Lung microvascular endothelial cell (primary cell): ENCODE measurements at regions not wholly inside any gene's neighbourhood (a gene's known extent, or its start where the extent isn't known, plus 50 kb on each side); places are given as distances from the start of the nearest gene placed in this dataset.
A peak's percentile ranks its signal among the peaks of the same experiment; 100 is the strongest.

Source experiments
- DNase-seq, 2 donors: peaks; one replicate each; pipeline versions ENCODE4 v3.0.0 to v3.0.0-alpha.2; 2010; ENCODE audit warnings: low read depth in 2 of 2

- no peak for DNase-seq
These were observed 148.2 kb downstream of the TMEM30B start for GRCh38 chr14:61132894-61133293.

GRCh38 chr14:61132336-61132735 is 148.8 kb downstream of the TMEM30B start:
- no peak for DNase-seq

GRCh38 chr14:61130512-61131260 is 149.6 kb downstream of the SLC38A6 start:
- no peak for DNase-seq

GRCh38 chr14:61129168-61129745 is 148.2 kb downstream of the SLC38A6 start:
- no peak for DNase-seq

GRCh38 chr14:61128382-61129167 is 147.5 kb downstream of the SLC38A6 start:
- DNase-seq = peak in 1 of 2 donors; percentile 27

GRCh38 chr14:61126603-61127498 is 145.8 kb downstream of the SLC38A6 start:
- no peak for DNase-seq

GRCh38 chr14:61125867-61126572 is 145.0 kb downstream of the SLC38A6 start:
- DNase-seq = peak in 1 of 2 donors; percentile 86

GRCh38 chr14:61125041-61125866 is 144.2 kb downstream of the SLC38A6 start:
- no peak for DNase-seq

GRCh38 chr14:61122862-61123261 is 141.8 kb downstream of the SLC38A6 start:
- no peak for DNase-seq

GRCh38 chr14:61121355-61121787 is 140.3 kb downstream of the SLC38A6 start:
- DNase-seq = no peak

GRCh38 chr14:61120576-61120975 is 139.5 kb downstream of the SLC38A6 start:
- DNase-seq = peak in 1 of 2 donors; percentile 34

GRCh38 chr14:61119006-61119405 is 138.0 kb downstream of the SLC38A6 start:
- no peak for DNase-seq

- DNase-seq = no peak
These were observed 135.3 kb downstream of the SLC38A6 start for GRCh38 chr14:61116369-61116768.

- no peak for DNase-seq
These were observed 132.6 kb downstream of the SLC38A6 start for GRCh38 chr14:61113561-61114225.

GRCh38 chr14:61112506-61112905 is 131.5 kb downstream of the SLC38A6 start:
- DNase-seq = no peak

- DNase-seq = no peak
These were observed 130.7 kb downstream of the SLC38A6 start for GRCh38 chr14:61111731-61112130.

GRCh38 chr14:61111209-61111665 is 130.2 kb downstream of the SLC38A6 start:
- DNase-seq = no peak

- no peak for DNase-seq
These were observed 129.5 kb downstream of the SLC38A6 start for GRCh38 chr14:61110316-61111082.
